Esophagus squamous epithelium (tissue), 5 donors: ENCODE measurements at regions not wholly inside any gene's neighbourhood (a gene's known extent, or its start where the extent isn't known, plus 50 kb on each side); places are given as distances from the start of the nearest gene placed in this dataset.

Source experiments
- DNase-seq: peaks from one replicate; lab custom pipeline; 2025; lab: John Stamatoyannopoulos, UW
- H3K27ac ChIP-seq, 4 donors: fragments of 200-600 bp; sonication (generic); one replicate each; pipeline ENCODE4 v1.5.1; 2016 to 2019; ENCODE audit warnings: mild to moderate bottlenecking in 1 of 4
- H3K27me3 ChIP-seq, 4 donors: fragments of 200-600 bp; sonication (generic); 1 replicate in 3 of 4; 2 replicates in 1 of 4; pipeline versions ENCODE4 v1.5.1 to v1.6.0; 2017 to 2021; ENCODE audit warnings: antibody characterized with exemption in 1 of 4
- H3K36me3 ChIP-seq, 3 donors: fragments of 200-600 bp; sonication (generic); one replicate each; pipeline ENCODE4 v1.5.1; 2016 to 2019
- H3K4me1 ChIP-seq, 3 donors: fragments of 200-600 bp; sonication (generic); one replicate each; pipeline ENCODE4 v1.5.1; 2017 to 2019
- H3K4me3 ChIP-seq, 4 donors: fragments of 200-600 bp; sonication (generic); 1 replicate in 3 of 4; 2 replicates in 1 of 4; pipeline ENCODE4 v1.5.1; 2016 to 2019; ENCODE audit warnings: mild to moderate bottlenecking in 2 of 4, moderate library complexity in 1 of 4
- H3K9me3 ChIP-seq, 3 donors: fragments of 200-600 bp; sonication (generic); one replicate each; pipeline ENCODE4 v1.5.1; 2016 to 2019
- POLR2A ChIP-seq, 4 donors: fragments of 450-650 bp; IDR thresholded peaks; one replicate each; pipeline ENCODE4 v1.6.1; 2017; ENCODE audit warnings: antibody characterized with exemption in 4 of 4, mild to moderate bottlenecking in 4 of 4, moderate library complexity in 3 of 4
- WGBS, 2 donors: methylation state at CpG; one replicate each; pipeline ENCODE4 v1.1.5; 2018; 5-methylcytosine and 5-hydroxymethylcytosine counted together
- intact Hi-C: fragments of 100-400 bp; cut with DNase I; formaldehyde crosslinking; loops from one replicate; pipeline ENCODE4 v1.15.0; 2022
- TF ChIP-seq, protein P1 (sequence below), 6 experiments: fragments of 450-650 bp in 4 of 6; fragments of 200-600 bp in 2 of 6; sonication (generic) in 2 of 6; IDR thresholded peaks; one replicate each; pipeline ENCODE4 v1.5.1; 2016 to 2019; ENCODE audit warnings: antibody characterized with exemption in 6 of 6, mild to moderate bottlenecking in 4 of 6, moderate library complexity in 4 of 6
- donor health status: DM: yes; HTN: yes; CAD: no.

DNA sequence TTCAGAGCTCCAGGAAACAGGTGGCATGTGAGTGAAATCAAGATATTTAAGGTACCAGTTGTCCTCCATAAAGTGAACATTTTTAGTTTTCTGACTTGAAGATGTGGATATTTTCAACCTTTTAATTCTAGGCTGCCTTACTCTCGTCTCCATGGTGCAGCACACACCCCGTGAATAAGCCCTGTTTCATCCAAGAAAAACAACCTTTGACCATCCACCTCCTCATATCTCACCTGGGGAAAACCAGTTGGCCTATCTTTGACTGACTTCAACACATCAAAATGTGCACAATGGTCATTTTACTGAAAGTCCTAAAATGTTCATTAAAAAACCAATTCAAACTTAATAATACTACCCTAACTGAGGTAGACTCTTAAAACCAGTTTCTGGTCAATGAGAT is 73.8 kb upstream of the CD2AP start:
- Histone ChIP-seq H3K27me3 (no peaks in the 10 kb centered on the region), H3K9me3 (no peaks in the 10 kb centered on the region), H3K4me3 (no peak overlapping the region), H3K4me1 (peaks cover 0 to 6% (median 0%) of the 10 kb centered on the region in 3 donors), H3K27ac (no peak overlapping the region), H3K36me3 (no peaks in the 10 kb centered on the region)
- intact Hi-C loops: no loop called here
- no peak for DNase-seq
- no peak for TF ChIP-seq POLR2A (IDR thresholded peaks at IDR 0.05)
- 65 to 68% methylated on average over 2 of the region's 2 CpGs for WGBS, 2 donors

DNA sequence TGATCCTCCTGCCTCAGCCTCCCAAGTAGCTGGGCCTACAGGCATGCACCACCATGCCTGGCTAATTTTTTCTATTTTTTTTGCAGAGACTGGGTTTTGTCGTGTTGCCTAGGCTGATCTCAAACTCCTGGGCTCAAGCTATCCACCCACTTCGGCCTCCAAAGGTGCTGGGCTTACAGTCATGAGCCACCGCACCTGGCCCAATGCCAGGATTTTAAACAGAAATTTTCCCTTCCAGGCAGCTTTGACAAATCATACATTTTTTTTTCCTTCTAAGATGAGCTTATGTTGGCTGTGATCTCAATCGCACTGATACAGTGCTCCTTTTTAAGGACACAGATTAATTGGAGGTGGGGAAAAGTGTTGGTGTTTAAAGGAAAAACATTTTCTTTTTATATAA is 73.2 kb upstream of the CD2AP start:
- Histone ChIP-seq H3K27me3 (no peaks in the 10 kb centered on the region), H3K4me1 (peaks cover 0 to 6% (median 0%) of the 10 kb centered on the region in 3 donors), H3K4me3 (no peak overlapping the region), H3K9me3 (no peaks in the 10 kb centered on the region), H3K27ac (no peak overlapping the region), H3K36me3 (no peaks in the 10 kb centered on the region)
- TF ChIP-seq, protein P1, sequence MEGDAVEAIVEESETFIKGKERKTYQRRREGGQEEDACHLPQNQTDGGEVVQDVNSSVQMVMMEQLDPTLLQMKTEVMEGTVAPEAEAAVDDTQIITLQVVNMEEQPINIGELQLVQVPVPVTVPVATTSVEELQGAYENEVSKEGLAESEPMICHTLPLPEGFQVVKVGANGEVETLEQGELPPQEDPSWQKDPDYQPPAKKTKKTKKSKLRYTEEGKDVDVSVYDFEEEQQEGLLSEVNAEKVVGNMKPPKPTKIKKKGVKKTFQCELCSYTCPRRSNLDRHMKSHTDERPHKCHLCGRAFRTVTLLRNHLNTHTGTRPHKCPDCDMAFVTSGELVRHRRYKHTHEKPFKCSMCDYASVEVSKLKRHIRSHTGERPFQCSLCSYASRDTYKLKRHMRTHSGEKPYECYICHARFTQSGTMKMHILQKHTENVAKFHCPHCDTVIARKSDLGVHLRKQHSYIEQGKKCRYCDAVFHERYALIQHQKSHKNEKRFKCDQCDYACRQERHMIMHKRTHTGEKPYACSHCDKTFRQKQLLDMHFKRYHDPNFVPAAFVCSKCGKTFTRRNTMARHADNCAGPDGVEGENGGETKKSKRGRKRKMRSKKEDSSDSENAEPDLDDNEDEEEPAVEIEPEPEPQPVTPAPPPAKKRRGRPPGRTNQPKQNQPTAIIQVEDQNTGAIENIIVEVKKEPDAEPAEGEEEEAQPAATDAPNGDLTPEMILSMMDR (IDR thresholded peaks at IDR 0.05): no peak
- no peak for TF ChIP-seq POLR2A (IDR thresholded peaks at IDR 0.05)
- intact Hi-C loops: no loop called here
- no peak for DNase-seq
- WGBS, 2 donors: 58 to 77% methylated on average over 4 of the region's 4 CpGs

DNA sequence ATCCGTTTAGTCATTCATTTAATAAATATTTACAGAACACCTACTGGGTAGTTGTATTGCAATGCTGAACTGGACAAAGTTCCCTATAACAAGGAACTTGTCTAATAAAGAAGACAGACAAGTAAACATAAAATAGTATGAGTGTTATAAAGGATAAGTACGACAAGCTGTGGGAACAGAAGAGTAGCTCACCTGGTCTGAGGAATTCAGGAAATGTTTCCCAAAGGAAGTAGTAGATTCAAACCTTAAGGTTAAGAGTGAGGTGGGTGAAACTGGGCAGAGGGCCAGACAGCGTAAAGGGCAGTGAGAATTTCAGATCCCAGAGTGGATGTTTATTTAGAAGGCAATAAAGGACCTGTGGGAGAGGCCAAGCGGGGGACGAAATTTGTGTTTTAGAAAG is 72.3 kb upstream of the CD2AP start:
- TF ChIP-seq POLR2A (IDR thresholded peaks at IDR 0.05): no peak
- TF ChIP-seq, protein P1 (IDR thresholded peaks at IDR 0.05): no peak
- no peaks in the 10 kb centered on the region for H3K27me3 ChIP-seq
- no peaks in the 10 kb centered on the region for H3K9me3 ChIP-seq
- 63 to 73% methylated on average over 5 of the region's 5 CpGs for WGBS, 2 donors
- intact Hi-C loops: no loop called here
- DNase-seq: no peak
- H3K36me3 ChIP-seq: no peaks in the 10 kb centered on the region
- H3K4me3 ChIP-seq: no peak overlapping the region
- H3K4me1 ChIP-seq: peaks cover 0 to 6% (median 0%) of the 10 kb centered on the region in 3 donors
- no peak overlapping the region for H3K27ac ChIP-seq

DNA sequence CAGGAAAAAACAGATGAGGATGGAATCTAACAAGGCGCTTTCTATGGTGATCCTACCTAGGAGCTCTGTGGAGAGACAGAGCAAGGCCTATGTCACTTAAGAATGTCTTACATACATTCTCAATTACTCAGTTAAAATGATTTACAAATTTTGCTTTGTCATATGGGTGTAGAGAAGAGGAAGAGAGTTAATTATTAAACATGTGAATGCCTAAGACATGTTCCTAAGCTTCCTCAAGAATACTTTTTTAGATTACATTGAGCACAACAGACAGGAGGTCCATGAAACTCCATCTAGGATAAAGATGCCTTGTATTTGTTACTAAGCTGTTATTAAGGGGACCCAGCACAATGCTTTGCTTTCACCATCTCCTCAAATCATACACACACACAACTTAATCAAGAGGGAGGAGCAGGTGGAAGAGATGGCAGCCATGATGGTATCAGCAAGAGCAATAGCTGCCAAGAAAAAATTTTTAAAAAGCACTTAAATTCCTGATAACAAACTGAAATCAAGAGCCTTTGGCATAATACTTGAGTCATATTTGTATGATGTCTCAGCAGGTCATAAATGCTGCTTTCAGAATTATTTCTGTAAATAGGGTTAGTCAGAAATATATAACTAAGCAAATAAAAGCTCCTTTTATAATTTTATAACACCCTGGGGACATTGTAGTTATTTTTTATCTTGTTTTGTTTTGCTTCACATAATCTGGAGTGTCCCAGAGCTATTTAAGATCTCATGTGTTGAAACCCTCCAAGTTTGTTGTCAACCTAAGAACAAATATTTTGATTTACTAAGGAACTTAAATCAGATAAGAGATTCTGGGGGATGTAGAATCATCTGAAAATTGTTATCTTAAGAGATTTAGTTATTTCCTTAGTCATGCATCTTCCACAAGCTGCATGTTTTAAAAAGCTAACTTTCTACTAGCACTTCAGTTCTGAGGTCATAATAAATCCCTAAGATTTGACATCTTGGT is 70.0 kb upstream of the CD2AP start:
- Histone ChIP-seq H3K36me3 (no peaks in the 10 kb centered on the region), H3K4me1 (no peaks in the 10 kb centered on the region), H3K27ac (no peak overlapping the region), H3K9me3 (no peaks in the 10 kb centered on the region), H3K27me3 (no peaks in the 10 kb centered on the region), H3K4me3 (no peak overlapping the region)
- WGBS, 2 donors: 100% methylated on average over 1 of the region's 1 CpG
- intact Hi-C loops: no loop called here
- no peak for DNase-seq
- TF ChIP-seq POLR2A (IDR thresholded peaks at IDR 0.05): no peak
- TF ChIP-seq, protein P1 (IDR thresholded peaks at IDR 0.05): no peak

DNA sequence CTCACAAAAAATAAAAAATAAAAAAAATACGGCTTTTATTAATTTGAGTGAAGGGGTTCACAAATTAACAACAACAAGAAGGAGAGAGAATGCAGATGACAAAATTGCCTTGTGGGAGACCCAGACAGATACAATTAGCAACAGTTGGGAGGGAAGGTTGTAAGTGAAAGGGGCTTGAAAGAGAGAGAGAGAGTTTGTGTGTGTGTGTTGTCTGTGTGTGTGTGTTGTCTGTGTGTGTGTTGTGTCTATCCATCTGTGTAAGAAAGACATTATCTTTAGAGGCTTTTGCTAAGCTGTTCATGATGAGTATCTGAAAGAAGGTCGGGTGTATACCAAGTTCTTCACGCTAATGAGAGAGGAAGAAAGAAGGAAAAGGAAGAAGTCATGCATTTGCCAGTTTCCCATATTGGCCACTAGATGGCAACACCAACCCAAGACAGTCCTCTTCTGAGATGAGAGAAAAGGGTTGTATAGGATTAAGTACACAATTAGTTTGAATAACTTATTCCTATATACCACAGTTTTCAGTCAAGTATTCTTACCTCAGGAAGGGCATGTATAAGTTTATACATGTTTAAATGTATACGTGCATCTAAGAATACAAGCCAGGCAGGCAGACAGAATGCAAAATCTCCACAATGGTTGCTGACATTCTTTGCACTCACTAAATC is 63.7 kb upstream of the CD2AP start:
- DNase-seq: no peak
- no peaks in the 10 kb centered on the region for H3K36me3 ChIP-seq
- intact Hi-C loops: no loop called here
- H3K4me1 ChIP-seq: peaks cover 0 to 20% (median 0%) of the 10 kb centered on the region in 3 donors
- H3K9me3 ChIP-seq: no peaks in the 10 kb centered on the region
- peak overlapping the region; percentile 31 to 64 (median 40) for H3K4me3 ChIP-seq
- TF ChIP-seq, protein P1 (IDR thresholded peaks at IDR 0.05): peak; percentile 82 to 88 (median 85)
- no peak for TF ChIP-seq POLR2A (IDR thresholded peaks at IDR 0.05)
- WGBS, 2 donors: 15 to 17% methylated on average over 4 of the region's 4 CpGs
- peak overlapping the region; percentile 25 to 58 (median 52) for H3K27ac ChIP-seq
- H3K27me3 ChIP-seq: no peaks in the 10 kb centered on the region
